Gastroesophageal sphincter (tissue), 4 donors: ENCODE measurements at regions not wholly inside any gene's neighbourhood (a gene's known extent, or its start where the extent isn't known, plus 50 kb on each side); places are given as distances from the start of the nearest gene placed in this dataset.
A peak's percentile ranks its signal among the peaks of the same experiment; 100 is the strongest.

Experiments
- ATAC-seq: fragments of 150-250 bp; one replicate; pipeline ENCODE4 v1.9.1; 2016; ENCODE audit warnings: mild to moderate bottlenecking, moderate library complexity
- H3K27ac ChIP-seq, 4 donors: fragments of 200-600 bp; sonication (generic) in 3 of 4; 1 replicate in 3 of 4; 2 replicates in 1 of 4; pipeline ENCODE4 v1.5.1; 2016 to 2019
- H3K27me3 ChIP-seq: fragments of 200-600 bp; sonication (generic); one replicate; pipeline ENCODE4 v1.5.1; 2019
- H3K36me3 ChIP-seq, 2 donors: fragments of 200-600 bp; sonication (generic); one replicate each; pipeline ENCODE4 v1.5.1; 2019; ENCODE audit warnings: control low read depth in 1 of 2
- H3K4me1 ChIP-seq, 3 donors: fragments of 200-600 bp; sonication (generic); 1 replicate in 2 of 3; 2 replicates in 1 of 3; pipeline ENCODE4 v1.5.1; 2016 to 2019; ENCODE audit warnings: control low read depth in 2 of 3
- H3K4me3 ChIP-seq, 2 donors: fragments of 200-600 bp; sonication (generic); one replicate each; pipeline ENCODE4 v1.5.1; 2019; ENCODE audit warnings: mild to moderate bottlenecking in 1 of 2, moderate library complexity in 1 of 2
- H3K9me3 ChIP-seq, 3 donors: fragments of 200-600 bp; sonication (generic); one replicate each; pipeline ENCODE4 v1.5.1; 2017 to 2019; ENCODE audit warnings: control low read depth in 2 of 3
- CTCF ChIP-seq, 4 experiments: fragments of 200-600 bp in 2 of 4; fragments of 450-650 bp in 2 of 4; sonication (generic) in 1 of 4; IDR thresholded peaks; one replicate each; pipeline ENCODE4 v1.5.1; 2017 to 2019; ENCODE audit warnings: antibody characterized with exemption in 4 of 4, mild to moderate bottlenecking in 2 of 4, moderate library complexity in 2 of 4
- EP300 ChIP-seq: sonication (generic); formaldehyde crosslinking; IDR thresholded peaks from one replicate; pipeline ENCODE4 v1.6.1; 2017; ENCODE audit warnings: antibody characterized with exemption, mild to moderate bottlenecking
- POLR2A ChIP-seq, 2 donors: fragments of 450-650 bp; IDR thresholded peaks; one replicate each; pipeline ENCODE4 v1.6.1; 2017; ENCODE audit warnings: antibody characterized with exemption in 2 of 2, mild to moderate bottlenecking in 2 of 2, moderate library complexity in 1 of 2
- POLR2AphosphoS5 ChIP-seq: sonication (generic); formaldehyde crosslinking; IDR thresholded peaks from one replicate; pipeline ENCODE4 v1.6.1; 2017; ENCODE audit warnings: antibody characterized with exemption
- WGBS, 2 donors: methylation state at CpG; one replicate each; pipeline ENCODE4 v1.1.5; 2018; ENCODE audit warnings: low coverage in 1 of 2; 5-methylcytosine and 5-hydroxymethylcytosine counted together

DNA sequence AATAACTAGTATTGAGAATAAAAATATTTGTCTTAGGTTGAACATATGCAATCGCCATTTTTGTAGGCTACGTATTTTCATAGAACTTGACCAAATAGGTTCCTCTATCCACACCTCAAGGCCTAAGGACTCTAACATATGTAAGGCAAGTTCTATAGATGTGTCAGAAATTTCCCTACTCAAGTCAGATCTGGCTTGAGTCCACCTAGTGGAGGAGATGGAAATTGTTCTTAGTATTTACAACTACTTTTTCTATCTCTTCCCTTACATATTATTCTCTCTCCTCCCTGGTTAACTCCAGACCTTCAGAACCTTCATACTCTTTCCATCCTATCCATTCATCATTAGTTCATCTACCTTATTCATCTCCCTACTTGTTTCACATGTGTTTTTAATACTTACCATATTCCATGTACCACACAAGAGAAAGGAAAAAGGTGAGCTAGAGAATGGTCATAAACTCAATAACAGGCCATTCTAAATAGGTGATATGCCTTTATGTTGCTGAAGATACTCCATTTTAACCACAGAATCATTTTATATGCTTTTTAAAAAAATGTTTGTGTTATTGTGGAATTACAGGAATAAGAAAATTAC is 174.5 kb upstream of the HDAC9 start:
- Histone ChIP-seq H3K27me3 (no peaks in the 10 kb centered on the region), H3K36me3 (no peaks in the 10 kb centered on the region), H3K4me3 (no peak overlapping the region), H3K9me3 (no peaks in the 10 kb centered on the region), H3K27ac (peak overlapping the region in 1 of 4 donors; percentile 40), H3K4me1 (peaks cover 0 to 46% (median 2%) of the 10 kb centered on the region in 3 donors)
- no peak for ATAC-seq
- WGBS, 2 donors: 77 to 78% methylated on average over 2 of the region's 2 CpGs
- TF ChIP-seq CTCF (IDR thresholded peaks at IDR 0.05) (peak in 3 of 4 experiments; percentile 26 to 35 (median 30)), EP300 (no peak)

- peak overlapping the region in 1 of 4 donors; percentile 56 for H3K27ac ChIP-seq
- TF ChIP-seq EP300: no peak
- TF ChIP-seq POLR2A (IDR thresholded peaks at IDR 0.05): no peak
- no peak for TF ChIP-seq POLR2AphosphoS5
- TF ChIP-seq CTCF (IDR thresholded peaks at IDR 0.05): no peak
- H3K9me3 ChIP-seq: no peaks in the 10 kb centered on the region
- H3K27me3 ChIP-seq: no peaks in the 10 kb centered on the region
- peaks cover 0 to 38% (median 3%) of the 10 kb centered on the region in 3 donors for H3K4me1 ChIP-seq
- ATAC-seq: no peak
- H3K4me3 ChIP-seq: no peak overlapping the region
- H3K36me3 ChIP-seq: no peaks in the 10 kb centered on the region
These were observed 165.0 kb upstream of the HDAC9 start for GRCh38 chr7:18330548-18330947.

DNA sequence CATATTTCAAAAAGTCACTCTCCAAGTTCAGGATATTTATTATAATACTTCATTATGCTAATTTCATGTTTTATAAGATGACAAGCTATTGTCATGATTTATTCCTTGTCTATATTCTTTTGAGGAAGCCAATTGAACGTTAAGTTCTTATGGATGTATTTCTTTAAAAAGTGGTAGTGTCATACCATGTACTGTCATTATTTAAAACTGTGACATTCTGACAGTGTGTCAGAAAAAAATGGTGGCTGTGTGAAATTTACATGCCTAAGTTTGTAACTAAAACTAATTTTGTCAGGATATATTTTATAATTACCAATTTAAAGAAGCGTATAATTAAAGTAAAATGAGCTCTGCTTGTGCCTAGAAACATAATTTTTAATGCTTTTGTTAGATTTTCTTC is 158.9 kb upstream of the HDAC9 start:
- Histone ChIP-seq H3K27ac (no peak overlapping the region), H3K4me1 (peaks cover 0 to 29% (median 0%) of the 10 kb centered on the region in 3 donors), H3K36me3 (no peaks in the 10 kb centered on the region), H3K9me3 (no peaks in the 10 kb centered on the region), H3K27me3 (no peaks in the 10 kb centered on the region), H3K4me3 (no peak overlapping the region)
- ATAC-seq: no peak
- WGBS, 2 donors: 76% methylated on average over 2 of the region's 2 CpGs
- no peak for TF ChIP-seq POLR2AphosphoS5
- TF ChIP-seq CTCF (IDR thresholded peaks at IDR 0.05): no peak
- no peak for TF ChIP-seq EP300
- no peak for TF ChIP-seq POLR2A (IDR thresholded peaks at IDR 0.05)

DNA sequence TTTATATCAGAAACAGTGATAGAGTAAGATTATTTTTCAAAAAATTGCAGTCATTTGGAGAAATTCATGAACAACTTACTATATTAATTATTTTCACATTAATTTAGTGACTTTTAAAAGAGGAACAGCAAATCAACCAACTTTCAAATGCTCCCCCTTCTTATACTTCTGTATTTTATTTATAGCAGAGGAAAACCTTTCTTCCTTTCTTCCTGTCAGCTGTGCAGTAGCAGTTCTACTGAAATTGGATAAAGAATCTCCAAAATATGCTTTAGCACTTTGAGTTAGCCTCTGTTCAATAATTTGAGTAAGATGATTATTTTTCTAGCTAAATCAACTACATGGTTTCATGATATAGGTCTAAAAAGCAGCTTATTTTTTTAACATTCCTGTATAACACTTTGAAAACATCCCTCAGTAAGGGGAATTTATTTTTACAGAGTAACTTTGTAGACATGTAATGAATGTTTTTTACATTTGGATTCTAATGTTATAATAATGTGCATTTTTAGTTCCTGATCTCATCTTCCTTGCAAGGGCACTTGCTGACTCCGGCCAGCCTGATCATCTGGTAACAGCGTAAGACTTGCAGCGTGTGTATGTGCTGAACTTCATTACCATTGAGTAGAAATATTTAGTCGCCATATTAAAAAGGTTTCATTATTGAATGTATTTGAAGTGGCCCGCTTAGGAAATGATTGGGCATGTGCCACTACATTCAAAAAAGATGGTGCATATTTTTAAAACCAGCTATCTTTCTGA is 158.3 kb upstream of the HDAC9 start:
- ATAC-seq: no peak
- H3K9me3 ChIP-seq: no peaks in the 10 kb centered on the region
- H3K4me3 ChIP-seq: no peak overlapping the region
- no peaks in the 10 kb centered on the region for H3K36me3 ChIP-seq
- 61 to 82% methylated on average over 5 of the region's 5 CpGs for WGBS, 2 donors
- H3K4me1 ChIP-seq: peaks cover 0 to 23% (median 0%) of the 10 kb centered on the region in 3 donors
- no peaks in the 10 kb centered on the region for H3K27me3 ChIP-seq
- peak overlapping the region in 2 of 4 donors; percentile 1 to 23 for H3K27ac ChIP-seq
- no peak for TF ChIP-seq POLR2A (IDR thresholded peaks at IDR 0.05)
- no peak for TF ChIP-seq POLR2AphosphoS5
- no peak for TF ChIP-seq CTCF (IDR thresholded peaks at IDR 0.05)

DNA sequence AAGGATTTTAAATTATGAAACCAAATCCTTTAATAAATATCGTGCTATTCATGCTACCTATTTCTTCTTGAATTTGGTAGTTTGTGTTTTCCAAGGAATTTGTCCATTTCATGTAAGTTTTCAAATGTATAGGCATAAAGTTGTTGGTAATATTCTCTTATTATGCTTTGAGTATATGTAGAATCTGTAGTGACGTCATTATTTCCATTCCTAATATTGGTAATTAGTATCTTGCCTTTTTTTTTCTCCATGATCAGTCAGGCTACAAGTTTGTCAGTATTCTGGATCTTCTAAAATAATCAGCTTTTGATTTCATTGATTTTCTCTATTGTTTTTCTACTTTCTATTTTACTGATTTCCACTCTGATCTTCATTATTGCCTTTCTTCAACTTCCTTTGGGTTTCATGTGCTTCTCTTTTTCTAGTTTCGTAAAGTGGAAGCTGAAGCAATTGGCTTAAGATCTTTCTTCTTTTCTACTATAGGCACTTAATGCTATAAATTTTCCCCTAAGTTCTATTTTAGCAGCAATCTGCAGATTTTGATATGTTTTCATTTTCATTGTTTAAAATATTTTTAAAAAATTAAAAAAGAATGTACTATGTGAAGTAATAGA is 156.5 kb upstream of the HDAC9 start:
- H3K27me3 ChIP-seq: no peaks in the 10 kb centered on the region
- no peak for TF ChIP-seq POLR2A (IDR thresholded peaks at IDR 0.05)
- TF ChIP-seq POLR2AphosphoS5: no peak
- no peak for TF ChIP-seq CTCF (IDR thresholded peaks at IDR 0.05)
- TF ChIP-seq EP300: no peak
- no peak overlapping the region for H3K27ac ChIP-seq
- H3K36me3 ChIP-seq: no peaks in the 10 kb centered on the region
- H3K4me3 ChIP-seq: no peak overlapping the region
- 91 to 94% methylated on average over 1 to 3 of the region's 3 CpGs for WGBS, 2 donors
- H3K4me1 ChIP-seq: peaks cover 0 to 12% (median 0%) of the 10 kb centered on the region in 3 donors
- no peak for ATAC-seq
- no peaks in the 10 kb centered on the region for H3K9me3 ChIP-seq
